Hypothalamus (tissue), 51 donors: ENCODE measurements at regions not wholly inside any gene's neighbourhood (a gene's known extent, or its start where the extent isn't known, plus 50 kb on each side); places are given as distances from the start of the nearest gene placed in this dataset.
"Not testable (repeated sequence)": the region's sequence is repeated elsewhere in the genome, so short reads cannot be mapped to it uniquely, and the experiment has no call there.

Experiments used
- DNase-seq, 51 donors: peaks; one replicate each; lab custom pipeline; 2025; lab: John Stamatoyannopoulos, UW

DNA sequence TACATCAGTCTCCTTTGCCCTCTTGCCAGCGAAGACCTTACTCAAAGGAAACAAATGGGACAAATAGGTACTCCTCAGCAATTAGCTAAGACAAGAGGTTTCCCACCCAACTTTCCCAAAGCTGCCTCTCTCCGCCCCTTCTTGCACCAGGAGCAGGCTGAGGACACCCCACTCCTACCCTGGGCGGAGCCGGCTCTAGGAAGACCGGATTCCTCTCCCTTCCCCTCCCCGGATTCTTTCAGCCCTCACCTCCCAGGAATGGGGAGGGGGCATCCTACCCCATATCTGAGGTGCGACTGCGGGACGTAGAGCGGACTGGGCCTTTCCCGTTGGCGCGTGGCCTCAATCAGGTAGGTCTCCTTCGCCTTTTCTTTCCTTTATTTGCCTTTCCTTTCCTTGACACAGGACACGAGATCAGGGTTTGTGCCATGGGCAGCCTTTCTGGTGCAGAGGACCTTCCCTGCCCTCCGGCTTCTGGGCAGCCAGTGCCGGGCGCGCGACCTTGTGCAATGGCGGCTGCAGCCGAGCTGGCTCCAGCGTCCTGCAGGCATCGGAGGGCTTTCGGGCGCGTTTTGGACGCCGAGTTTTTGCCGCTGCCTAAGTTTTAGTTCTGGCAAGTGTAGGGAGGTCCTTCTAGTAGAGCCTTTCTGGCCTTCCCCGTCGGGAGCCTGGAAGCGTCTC lies 279.9 kb downstream of the PLS3 start:
- DNase-seq = not testable (repeated sequence)

DNA sequence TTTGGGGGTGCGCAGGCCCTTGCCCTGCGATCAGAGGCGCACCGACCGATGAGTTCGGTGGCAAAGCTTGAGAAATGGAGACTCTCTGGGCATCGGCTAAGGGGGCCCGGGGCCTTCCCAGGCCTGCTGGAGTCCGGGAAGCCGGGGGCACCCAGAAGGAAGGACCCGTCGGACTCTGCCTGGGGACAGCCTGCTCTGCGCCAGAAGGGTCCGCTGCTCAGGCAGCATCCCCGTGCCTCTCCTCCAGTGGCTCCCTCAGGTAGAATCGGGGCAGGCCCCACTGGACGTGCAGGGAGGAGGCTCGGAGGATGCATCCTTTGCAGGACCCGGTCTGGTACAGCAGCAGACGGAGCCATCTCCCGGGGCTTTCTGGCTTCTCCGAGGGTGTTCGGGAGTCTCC lies 290.0 kb downstream of the PLS3 start:
- DNase-seq = not testable (repeated sequence)

GRCh38 chrX:115853260-115853659 lies 292.3 kb downstream of the PLS3 start:
- not testable (repeated sequence) for DNase-seq

DNA sequence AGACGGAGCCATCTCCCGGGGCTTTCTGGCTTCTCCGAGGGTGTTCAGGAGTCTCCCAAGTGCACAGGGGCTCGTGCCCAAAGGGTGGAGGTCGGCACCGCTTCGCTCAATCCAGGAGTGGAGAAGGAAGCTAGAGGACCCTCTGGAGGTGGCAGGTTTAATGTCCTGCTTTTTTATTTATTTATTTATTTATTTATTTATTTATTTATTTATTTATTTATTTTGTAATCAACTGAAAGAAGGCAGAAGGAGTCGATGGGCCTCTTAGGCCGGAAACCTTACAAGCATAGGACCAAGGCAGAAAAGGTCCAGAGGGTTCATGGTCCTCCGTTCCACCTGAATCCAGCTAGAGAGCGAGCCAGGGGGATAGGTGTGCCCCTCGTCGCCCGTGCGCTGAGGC lies 289.4 kb upstream of the AGTR2 start:
- DNase-seq = not testable (repeated sequence)

DNA sequence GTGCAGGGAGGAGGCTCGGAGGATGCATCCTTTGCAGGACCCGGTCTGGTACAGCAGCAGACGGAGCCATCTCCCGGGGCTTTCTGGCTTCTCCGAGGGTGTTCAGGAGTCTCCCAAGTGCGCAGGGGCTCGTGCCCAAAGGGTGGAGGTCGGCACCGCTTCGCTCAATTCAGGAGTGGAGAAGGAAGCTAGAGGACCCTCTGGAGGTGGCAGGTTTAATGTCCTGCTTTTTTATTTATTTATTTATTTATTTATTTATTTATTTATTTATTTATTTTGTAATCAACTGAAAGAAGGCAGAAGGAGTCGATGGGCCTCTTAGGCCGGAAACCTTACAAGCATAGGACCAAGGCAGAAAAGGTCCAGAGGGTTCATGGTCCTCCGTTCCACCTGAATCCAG lies 286.4 kb upstream of the AGTR2 start:
- DNase-seq = not testable (repeated sequence)

GRCh38 chrX:115888041-115888440 lies 282.5 kb upstream of the AGTR2 start:
- DNase-seq = not testable (repeated sequence)

GRCh38 chrX:115888519-115888918 lies 282.0 kb upstream of the AGTR2 start:
- DNase-seq = not testable (repeated sequence)

GRCh38 chrX:115889121-115889890 lies 281.2 kb upstream of the AGTR2 start:
- DNase-seq = no peak

GRCh38 chrX:115892056-115892708 lies 278.4 kb upstream of the AGTR2 start:
- DNase-seq = peak in 5 of 51 donors; percentile 1 to 25 (median 7)

DNA sequence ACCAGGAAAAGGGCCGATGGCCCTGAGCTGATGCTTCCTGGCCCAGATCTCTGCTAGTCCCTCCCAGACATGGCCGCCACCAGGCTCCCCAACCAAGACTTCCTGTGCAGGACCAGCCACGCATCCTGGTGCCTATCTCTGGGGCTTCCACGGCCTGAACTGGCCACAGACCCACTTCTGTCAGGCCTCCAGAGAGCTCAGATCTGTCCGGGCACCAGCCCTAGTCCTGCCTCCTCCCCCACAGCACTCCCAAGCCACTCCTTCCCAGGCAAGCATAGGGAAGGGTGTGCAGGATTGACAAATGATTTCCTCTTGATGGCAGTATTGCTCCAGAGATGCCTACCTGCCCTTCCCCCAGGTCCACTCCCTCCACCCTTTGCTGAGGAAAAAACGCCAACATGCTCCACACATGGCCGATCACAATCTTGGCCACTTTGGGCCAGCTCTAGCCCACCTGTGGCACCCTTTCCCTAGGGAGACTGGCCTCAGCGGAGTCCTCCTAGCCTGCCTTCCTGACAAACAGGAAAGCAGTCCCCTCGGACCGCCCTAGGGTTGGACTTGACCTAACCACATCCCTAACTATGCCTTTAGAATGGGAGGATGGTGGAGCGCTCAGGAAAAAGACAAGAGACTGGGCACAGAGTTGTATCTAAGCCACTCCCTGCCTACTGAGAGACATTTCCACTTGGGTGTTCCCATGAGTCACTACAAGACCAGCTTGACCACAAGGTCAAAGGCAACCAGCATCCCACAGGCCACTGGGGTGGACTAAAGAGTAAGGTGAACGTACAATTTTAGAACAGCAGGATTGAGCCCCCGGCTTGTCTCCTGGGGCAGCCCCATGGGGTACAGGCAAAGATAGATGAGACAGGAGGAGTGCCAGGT lies 277.5 kb upstream of the AGTR2 start:
- DNase-seq = peak in 41 of 51 donors; percentile 1 to 89 (median 34)

DNA sequence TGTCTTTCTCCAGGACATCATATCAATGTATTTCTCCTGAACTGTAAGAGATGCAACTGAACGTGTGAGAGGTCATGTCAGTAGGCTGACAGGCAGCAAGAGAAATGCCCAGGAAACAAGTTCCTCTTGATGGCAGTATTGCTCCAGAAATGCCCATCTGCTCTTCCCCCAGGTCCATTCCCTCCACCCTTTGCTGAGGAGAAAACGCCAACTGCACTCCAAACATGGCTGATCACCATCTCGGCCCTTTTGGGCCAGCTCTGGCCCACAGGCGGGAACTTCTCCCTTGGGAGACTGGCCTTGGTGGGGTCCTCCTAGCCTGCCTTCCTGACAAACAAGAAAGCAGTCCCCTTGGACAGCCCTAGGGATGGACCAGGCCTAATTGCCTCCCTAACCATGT lies 276.5 kb upstream of the AGTR2 start:
- DNase-seq = peak in 26 of 51 donors; percentile 0 to 70 (median 17)

GRCh38 chrX:115895678-115896329 lies 274.7 kb upstream of the AGTR2 start:
- DNase-seq = no peak

DNA sequence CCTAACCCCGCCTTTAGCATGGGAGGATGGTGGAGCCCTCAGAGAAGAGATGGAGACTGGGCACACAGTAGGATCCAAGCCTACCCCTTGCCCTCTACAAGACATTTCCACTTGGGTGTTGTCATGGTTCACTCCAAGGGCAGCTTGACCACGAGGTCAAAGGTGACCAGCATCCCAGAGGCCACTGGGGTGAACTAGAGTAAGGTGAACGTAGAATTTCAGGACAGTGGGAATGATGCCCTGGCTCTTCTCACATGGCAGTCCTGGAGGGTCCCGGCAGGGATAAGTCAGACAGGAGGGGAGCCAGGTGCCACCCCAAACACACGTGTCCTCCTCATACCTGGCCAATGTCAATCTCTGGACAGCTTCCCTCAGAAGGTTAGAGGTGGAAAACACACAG lies 274.2 kb upstream of the AGTR2 start:
- DNase-seq = no peak

GRCh38 chrX:115897956-115898355 lies 272.6 kb upstream of the AGTR2 start:
- no peak for DNase-seq

- peak in 36 of 51 donors; percentile 0 to 85 (median 24) for DNase-seq
These were observed 272.1 kb upstream of the AGTR2 start for GRCh38 chrX:115898382-115899001.

DNA sequence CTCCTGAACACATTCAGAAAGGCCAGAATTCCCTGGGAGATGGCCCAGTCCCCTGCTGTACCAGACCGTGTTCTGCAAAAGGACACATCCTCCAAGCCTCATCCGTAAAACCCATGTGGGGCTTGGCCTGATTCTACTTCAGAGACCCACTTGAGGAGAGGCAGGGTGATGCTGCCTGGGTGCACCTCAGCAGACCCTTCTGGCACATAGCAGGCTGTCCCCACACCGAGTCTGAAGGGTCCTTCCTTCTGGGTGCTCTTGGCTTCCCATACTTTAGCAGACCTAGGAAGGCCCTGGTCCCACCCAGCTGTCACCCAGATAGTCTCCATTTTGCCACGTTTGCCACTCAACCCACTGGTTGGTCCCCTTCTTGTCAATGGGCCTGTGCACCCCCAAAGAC lies 270.1 kb upstream of the AGTR2 start:
- no peak for DNase-seq

GRCh38 chrX:115901241-115901640 lies 269.3 kb upstream of the AGTR2 start:
- DNase-seq = no peak

- DNase-seq = no peak
These were observed 267.5 kb upstream of the AGTR2 start for GRCh38 chrX:115902995-115903394.

DNA sequence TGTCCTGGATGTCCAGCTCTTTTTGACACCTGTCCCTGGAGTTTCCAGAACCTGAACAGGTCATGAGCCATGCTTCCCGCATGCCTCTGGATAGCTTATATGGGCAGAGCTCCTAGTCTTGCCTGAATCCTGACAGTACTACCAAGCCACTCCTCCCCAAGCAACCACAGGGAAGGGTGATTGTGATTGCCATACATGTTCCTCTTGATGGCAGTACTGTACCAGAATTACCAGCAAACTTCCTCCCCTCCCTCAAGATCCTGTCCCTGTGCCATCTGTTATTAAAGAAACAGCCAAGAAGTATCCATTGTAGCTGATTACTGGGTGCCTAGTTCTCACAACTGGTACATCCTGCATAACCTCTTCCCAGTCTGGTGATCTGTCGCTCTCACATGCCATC lies 264.3 kb upstream of the AGTR2 start:
- no peak for DNase-seq

- no peak for DNase-seq
These were observed 263.7 kb upstream of the AGTR2 start for GRCh38 chrX:115906881-115907280.
